SK-N-SH (cell line): ENCODE measurements at regions not wholly inside any gene's neighbourhood (a gene's known extent, or its start where the extent isn't known, plus 50 kb on each side); places are given as distances from the start of the nearest gene placed in this dataset.

ENCODE experiments used
- CTCF ChIA-PET: fragments of 300-600, 350-600 bp; formaldehyde crosslinking; extraction: SDS; loops from one replicate; lab custom pipeline; 2021; lab: Yijun Ruan, JAX
- POLR2A ChIA-PET: fragments of 350-600 bp; sonication (Branson Sonifier 250); formaldehyde crosslinking; extraction: SDS; loops from one replicate; lab custom pipeline; 2020; ENCODE audit warnings: antibody characterized with exemption, inconsistent platforms; lab: Yijun Ruan, JAX
- DNase-seq: peaks from one replicate; pipeline ENCODE4 v3.0.0; 2012
- H2AFZ ChIP-seq: fragments of 200-600 bp; sonication (generic); 2 replicates; pipeline ENCODE4 v1.8.1; 2016; ENCODE audit warnings: antibody characterized with exemption, mild to moderate bottlenecking, low read depth
- H3F3A ChIP-seq: fragments of 200-600 bp; sonication (generic); replicated peaks from 2 replicates; pipeline ENCODE3; 2016; ENCODE audit warnings: antibody characterized with exemption, mild to moderate bottlenecking; ENCODE audit not compliant: insufficient read depth
- H3K27ac ChIP-seq, 2 experiments: fragments of 200-500 bp in 1 of 2; fragments of 200-600 bp in 1 of 2; sonication (Bioruptor generic) in 1 of 2; sonication (generic), shearing (Covaris generic) in 1 of 2; 2 replicates each; pipeline versions ENCODE4 v1.5.1 to v1.6.1; 2014 to 2016; ENCODE audit warnings: low read depth in 2 of 2, inconsistent platforms in 1 of 2, low read length in 1 of 2, mild to moderate bottlenecking in 1 of 2, mixed read lengths in 1 of 2
- H3K27me3 ChIP-seq: fragments of 200-600 bp; sonication (generic), shearing (Covaris generic); 2 replicates; pipeline ENCODE4 v1.6.1; 2016; ENCODE audit warnings: mixed run types; ENCODE audit not compliant: insufficient read depth
- H3K36me3 ChIP-seq, 2 experiments: fragments of 200-500 bp in 1 of 2; fragments of 200-600 bp in 1 of 2; sonication (Bioruptor generic) in 1 of 2; sonication (generic) in 1 of 2; replicated peaks in 1 of 2; 2 replicates each; pipeline versions ENCODE3 to v1.5.1; 2014 to 2016; ENCODE audit warnings: low read length in 1 of 2, mild to moderate bottlenecking in 1 of 2; ENCODE audit not compliant: insufficient read depth in 2 of 2, control insufficient read depth in 1 of 2
- H3K4me1 ChIP-seq, 2 experiments: fragments of 200-500 bp in 1 of 2; fragments of 200-600 bp in 1 of 2; sonication (Bioruptor generic) in 1 of 2; sonication (generic), shearing (Covaris generic) in 1 of 2; 2 replicates each; pipeline versions ENCODE4 v1.5.1 to v1.6.1; 2014 to 2016; ENCODE audit warnings: low read depth in 1 of 2, low read length in 1 of 2, mixed run types in 1 of 2; ENCODE audit not compliant: insufficient read depth in 2 of 2, control insufficient read depth in 1 of 2
- H3K4me2 ChIP-seq: fragments of 200-600 bp; sonication (generic), shearing (Covaris generic); 2 replicates; pipeline ENCODE4 v1.6.1; 2017; ENCODE audit warnings: mixed run types
- H3K4me3 ChIP-seq, 2 experiments: fragments of 200-500 bp in 1 of 2; fragments of 200-600 bp in 1 of 2; sonication (Bioruptor generic) in 1 of 2; sonication (generic), shearing (Covaris generic) in 1 of 2; 2 replicates each; pipeline versions ENCODE4 v1.5.1 to v1.8.1; 2014 to 2016; ENCODE audit warnings: low read depth in 2 of 2, inconsistent platforms in 1 of 2, low read length in 1 of 2, mild to moderate bottlenecking in 1 of 2, mixed read lengths in 1 of 2, moderate library complexity in 1 of 2
- H3K79me2 ChIP-seq: fragments of 200-600 bp; sonication (generic); 2 replicates; pipeline ENCODE4 v1.8.1; 2017; ENCODE audit warnings: mild to moderate bottlenecking; ENCODE audit not compliant: insufficient read depth
- H3K9ac ChIP-seq: fragments of 200-600 bp; sonication (generic); 2 replicates; pipeline ENCODE4 v1.6.1; 2017; ENCODE audit warnings: mixed run types
- H3K9me2 ChIP-seq: fragments of 200-600 bp; sonication (generic); 2 replicates; pipeline ENCODE4 v1.6.1; 2017; ENCODE audit warnings: mixed run types
- H3K9me3 ChIP-seq: fragments of 200-600 bp; sonication (generic); 2 replicates; pipeline ENCODE4 v1.6.1; 2017; ENCODE audit warnings: mixed run types, mild to moderate bottlenecking, moderate library complexity
- H4K20me1 ChIP-seq: fragments of 200-600 bp; sonication (generic); 2 replicates; pipeline ENCODE4 v1.6.1; 2017; ENCODE audit warnings: mild to moderate bottlenecking, mixed run types; ENCODE audit not compliant: insufficient read depth
- ELF1 ChIP-seq: IDR thresholded peaks from 2 replicates; pipeline ENCODE4 v1.4.0; 2012
- EP300 ChIP-seq, 2 experiments: IDR thresholded peaks; 2 replicates each; pipeline versions ENCODE4 v1.4.0 to v1.6.1; 2012; ENCODE audit warnings: borderline replicate concordance in 1 of 2, low read depth in 1 of 2, low read length in 1 of 2
- EZH2phosphoT487 ChIP-seq: fragments of 200-600 bp; sonication (generic); IDR thresholded peaks from 2 replicates; pipeline ENCODE4 v1.6.1; 2017; ENCODE audit warnings: low read depth, mixed run types, mild to moderate bottlenecking, antibody characterized with exemption, moderate library complexity, borderline replicate concordance
- FOSL2 ChIP-seq: IDR thresholded peaks from 2 replicates; pipeline ENCODE4 v1.4.0; 2012; ENCODE audit warnings: low read depth, mild to moderate bottlenecking, moderate library complexity, borderline replicate concordance
- FOXJ3 ChIP-seq: sonication (generic); formaldehyde crosslinking; IDR thresholded peaks from 2 replicates; pipeline ENCODE4 v1.5.1; 2020; ENCODE audit warnings: mild to moderate bottlenecking, missing genetic modification reagents
- FOXM1 ChIP-seq: IDR thresholded peaks from 2 replicates; pipeline ENCODE4 v1.4.0; 2012; ENCODE audit warnings: low read depth, mild to moderate bottlenecking
- JUND ChIP-seq: IDR thresholded peaks from 2 replicates; pipeline ENCODE4 v1.4.0; 2012
- MXI1 ChIP-seq: IDR thresholded peaks from 2 replicates; pipeline ENCODE4 v1.6.1; 2012; ENCODE audit warnings: mild to moderate bottlenecking, low read depth, low read length, improper control_type of control experiment
- NRF1 ChIP-seq: IDR thresholded peaks from 2 replicates; pipeline ENCODE4 v1.6.1; 2012; ENCODE audit warnings: low read depth, mild to moderate bottlenecking, low read length
- PBX3 ChIP-seq: IDR thresholded peaks from 2 replicates; pipeline ENCODE4; 2012
- POLR2AphosphoS5 ChIP-seq: IDR thresholded peaks from 2 replicates; pipeline ENCODE4 v1.6.1; 2012; ENCODE audit warnings: low read depth, low read length
- RAD21 ChIP-seq: IDR thresholded peaks from 2 replicates; pipeline ENCODE4 v1.6.1; 2012; ENCODE audit warnings: mild to moderate bottlenecking, low read length
- RCOR1 ChIP-seq: fragments of 150-350 bp; IDR thresholded peaks from 2 replicates; pipeline ENCODE4 v1.6.1; 2017; ENCODE audit warnings: antibody characterized with exemption, low read length
- SIN3A ChIP-seq: IDR thresholded peaks from 2 replicates; pipeline ENCODE4 v1.6.1; 2012; ENCODE audit warnings: low read depth, mild to moderate bottlenecking, low read length, moderate library complexity, borderline replicate concordance
- SMC3 ChIP-seq: IDR thresholded peaks from 2 replicates; pipeline ENCODE4 v1.6.1; 2012; ENCODE audit warnings: low read depth, low read length, improper control_type of control experiment
- TCF12 ChIP-seq: IDR thresholded peaks from 2 replicates; pipeline ENCODE4 v1.4.0; 2012
- TEAD4 ChIP-seq: IDR thresholded peaks from 2 replicates; pipeline ENCODE4 v1.4.0; 2012; ENCODE audit warnings: mild to moderate bottlenecking, borderline replicate concordance; ENCODE audit not compliant: insufficient read depth
- USF1 ChIP-seq: IDR thresholded peaks from 2 replicates; pipeline ENCODE4 v1.4.0; 2012; ENCODE audit warnings: low read depth, borderline replicate concordance
- ZBTB33 ChIP-seq: IDR thresholded peaks from 2 replicates; pipeline ENCODE4 v1.4.0; 2012; ENCODE audit warnings: low read depth, borderline replicate concordance
- WGBS: methylation state at CpG from one replicate; pipeline ENCODE4 v1.1.6; 2017; ENCODE audit warnings: low lambda C conversion rate; 5-methylcytosine and 5-hydroxymethylcytosine counted together
- TF ChIP-seq, protein P1 (sequence below): fragments of 150-350 bp; IDR thresholded peaks from 2 replicates; pipeline ENCODE4 v1.6.1; 2016; ENCODE audit warnings: mild to moderate bottlenecking, low read depth, low read length

- TF ChIP-seq PBX3 (no peak), SMC3 (no peak), POLR2AphosphoS5 (no peak), SIN3A (no peak), EP300 (IDR thresholded peaks at IDR 0.05; ENCODE audit: borderline replicate concordance in 1 of 2, low read depth in 1 of 2, low read length in 1 of 2) (no peak), FOXM1 (no peak), RAD21 (no peak)
- TF ChIP-seq, protein P1, sequence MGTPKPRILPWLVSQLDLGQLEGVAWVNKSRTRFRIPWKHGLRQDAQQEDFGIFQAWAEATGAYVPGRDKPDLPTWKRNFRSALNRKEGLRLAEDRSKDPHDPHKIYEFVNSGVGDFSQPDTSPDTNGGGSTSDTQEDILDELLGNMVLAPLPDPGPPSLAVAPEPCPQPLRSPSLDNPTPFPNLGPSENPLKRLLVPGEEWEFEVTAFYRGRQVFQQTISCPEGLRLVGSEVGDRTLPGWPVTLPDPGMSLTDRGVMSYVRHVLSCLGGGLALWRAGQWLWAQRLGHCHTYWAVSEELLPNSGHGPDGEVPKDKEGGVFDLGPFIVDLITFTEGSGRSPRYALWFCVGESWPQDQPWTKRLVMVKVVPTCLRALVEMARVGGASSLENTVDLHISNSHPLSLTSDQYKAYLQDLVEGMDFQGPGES, result no peak
Measured at GRCh38 chr12:91902860-91903683, 242.6 kb downstream of the BTG1 start (continued).

DNA sequence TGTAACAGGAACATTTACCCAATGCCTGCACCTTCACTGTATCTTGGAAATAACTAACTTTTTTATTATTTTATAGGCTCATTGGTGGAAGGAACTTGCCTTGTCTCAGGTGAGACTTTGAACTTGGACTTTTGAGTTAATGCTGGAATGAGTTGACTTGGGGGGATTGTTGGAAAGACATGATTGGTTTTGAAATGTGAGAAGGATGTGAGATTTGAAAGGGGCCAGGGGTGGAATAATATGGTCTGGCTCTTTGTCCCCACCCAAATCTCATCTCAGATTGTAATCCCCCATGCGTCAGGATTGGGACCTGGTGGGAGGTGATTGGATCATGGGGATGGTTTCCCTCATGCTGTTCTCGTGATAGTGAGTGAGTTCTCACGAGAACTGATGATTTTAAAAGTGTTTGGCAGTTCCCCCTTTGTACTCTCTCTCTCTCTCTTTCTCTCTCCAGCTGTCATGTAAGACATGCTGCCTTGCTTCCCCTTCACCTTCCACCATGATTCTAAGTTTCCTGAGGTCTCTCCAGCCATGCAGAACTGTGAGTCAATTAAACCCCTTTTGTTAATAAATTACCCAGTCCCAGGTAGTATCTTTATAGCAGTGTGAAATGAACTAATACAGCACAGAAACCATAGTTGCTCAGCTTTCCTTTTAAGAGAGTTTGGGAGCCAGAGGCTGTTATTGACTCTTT lies 244.1 kb downstream of the BTG1 start:
- H3K9me3 ChIP-seq, result no peaks in the 10 kb centered on the region
- 43% methylated on average over 3 of the region's 3 CpGs for WGBS
- H3K27ac ChIP-seq, result no peak overlapping the region
- no peak overlapping the region for H3K4me2 ChIP-seq
- H3K9me2 ChIP-seq, result no peaks in the 10 kb centered on the region
- H3K36me3 ChIP-seq, result no peaks in the 10 kb centered on the region
- no peak overlapping the region for H3K4me3 ChIP-seq
- ChIA-PET POLR2A (no interaction called here), CTCF (interaction anchor here (0.9 kb wide), 1 partner anchor 9 kb away, joined by 3 read pairs; no protein-coding TSS in a partner anchor)
- DNase-seq, result no peak
- H4K20me1 ChIP-seq, result no peaks in the 10 kb centered on the region
- no peaks in the 10 kb centered on the region for H3K79me2 ChIP-seq
- no peaks in the 10 kb centered on the region for H3F3A ChIP-seq
- no peak overlapping the region for H3K9ac ChIP-seq
- no peaks in the 10 kb centered on the region for H3K27me3 ChIP-seq
- H2AFZ ChIP-seq, result no peak overlapping the region
- H3K4me1 ChIP-seq, result no peaks in the 10 kb centered on the region
- no peak for TF ChIP-seq EZH2phosphoT487
- no peak for TF ChIP-seq FOSL2
- TF ChIP-seq PBX3, result no peak
- no peak for TF ChIP-seq FOXJ3 (CRISPR knock-in tag)
- TF ChIP-seq NRF1, result no peak
- TF ChIP-seq TEAD4, result no peak
- TF ChIP-seq, protein P1, result no peak
- TF ChIP-seq TCF12, result no peak
- TF ChIP-seq MXI1, result no peak
- no peak for TF ChIP-seq USF1
- no peak for TF ChIP-seq POLR2AphosphoS5
- no peak for TF ChIP-seq JUND
- no peak for TF ChIP-seq RCOR1
- no peak for TF ChIP-seq ZBTB33
- TF ChIP-seq ELF1, result no peak
- no peak for TF ChIP-seq SMC3
